K562 (cell line): ENCODE measurements at regions not wholly inside any gene's neighbourhood (a gene's known extent, or its start where the extent isn't known, plus 50 kb on each side); places are given as distances from the start of the nearest gene placed in this dataset.
A peak's percentile ranks its signal among the peaks of the same experiment; 100 is the strongest.

Experiments used
- ATAC-seq: fragments of 200-7000 bp; cut with Tn5 transposase; 3 replicates; pipeline ENCODE4 v1.9.1; 2020; ENCODE audit warnings: moderate library complexity
- BruUV-seq: library from RNA; stranded (reverse); fragments of 400-500 nt; replicated peaks from 2 replicates; lab custom pipeline; 2021; lab: Mats Ljungman, UMichigan
- CTCF ChIA-PET: fragments of 300-600 bp; formaldehyde crosslinking; extraction: SDS; loops from one replicate; lab custom pipeline; 2021; ENCODE audit warnings: low intra/inter-chr PET ratio; lab: Yijun Ruan, JAX
- POLR2A ChIA-PET: fragments of 300-600, 350-650 bp; sonication (Branson Sonifier 250); formaldehyde crosslinking; extraction: SDS; loops from one replicate; lab custom pipeline; 2021; ENCODE audit warnings: antibody characterized with exemption, inconsistent platforms; lab: Yijun Ruan, JAX
- DNase-seq, 4 experiments: peaks; one replicate each; pipeline versions ENCODE4 v3.0.0 to v3.0.0-alpha.2; 2011 to 2018; ENCODE audit warnings: low spot score in 3 of 4, mixed read lengths in 3 of 4; ENCODE audit errors: extremely low read depth in 1 of 4
- FAIRE-seq: peaks from 2 replicates; lab custom pipeline; 2011; peaks lifted over from hg19 to GRCh38; lab: Jason Lieb, UNC
- H2AFZ ChIP-seq: 2 replicates; pipeline ENCODE4 v1.6.0; 2011; ENCODE audit warnings: low read depth, low read length, control low read depth, inconsistent platforms
- H3K27ac ChIP-seq: fragments of 200-600 bp; 3 replicates; pipeline ENCODE4 v1.8.0; 2011; ENCODE audit warnings: low read depth, mild to moderate bottlenecking, control low read depth, inconsistent platforms, low read length, moderate library complexity, mixed read lengths; ENCODE audit errors: extremely low read depth
- H3K27me3 ChIP-seq, 2 experiments: fragments of 300-600 bp in 1 of 2; 2 replicates in 1 of 2; 3 replicates in 1 of 2; pipeline versions ENCODE4 v1.6.0 to v1.8.0; 2011; ENCODE audit warnings: inconsistent platforms in 2 of 2, low read length in 2 of 2, mild to moderate bottlenecking in 1 of 2, mixed read lengths in 1 of 2, moderate library complexity in 1 of 2; ENCODE audit not compliant: control insufficient read depth in 2 of 2, insufficient read depth in 2 of 2
- H3K36me3 ChIP-seq: fragments of 300-600 bp; 3 replicates; pipeline ENCODE4 v1.8.0; 2011; ENCODE audit warnings: mild to moderate bottlenecking, low read length, inconsistent platforms; ENCODE audit not compliant: control insufficient read depth, insufficient read depth
- H3K4me1 ChIP-seq, 2 experiments: fragments of 200-600 bp in 1 of 2; replicated peaks in 1 of 2; 2 replicates in 1 of 2; 3 replicates in 1 of 2; pipeline versions ENCODE4 v1.5.1 to v1.8.0; 2011; ENCODE audit warnings: inconsistent platforms in 2 of 2, low read length in 2 of 2, mild to moderate bottlenecking in 1 of 2, mixed read lengths in 1 of 2, moderate library complexity in 1 of 2; ENCODE audit not compliant: control insufficient read depth in 2 of 2, insufficient read depth in 2 of 2
- H3K4me2 ChIP-seq: 2 replicates; pipeline ENCODE4 v1.6.1; 2011; ENCODE audit warnings: low read length, control low read depth, inconsistent platforms, mixed read lengths; ENCODE audit not compliant: insufficient read depth
- H3K4me3 ChIP-seq: fragments of 200-600 bp; sonication (generic), shearing (Covaris generic); 2 replicates; pipeline ENCODE4 v1.5.1; 2016; ENCODE audit warnings: control low read depth, inconsistent platforms
- H3K79me2 ChIP-seq: fragments of 200-600 bp; 3 replicates; pipeline ENCODE4 v1.8.0; 2011; ENCODE audit warnings: low read length, inconsistent platforms; ENCODE audit not compliant: control insufficient read depth, insufficient read depth
- H3K9ac ChIP-seq, 2 experiments: 2 replicates each; pipeline versions ENCODE4 v1.6.0 to v1.6.1; 2011; ENCODE audit warnings: low read depth in 2 of 2, low read length in 2 of 2, control low read depth in 1 of 2, inconsistent platforms in 1 of 2, mild to moderate bottlenecking in 1 of 2, mixed read lengths in 1 of 2; ENCODE audit not compliant: insufficient read depth in 1 of 2
- H3K9me1 ChIP-seq: one replicate; pipeline ENCODE4 v1.6.0; 2011; ENCODE audit warnings: inconsistent platforms, mild to moderate bottlenecking, low read length, moderate library complexity; ENCODE audit not compliant: control insufficient read depth, insufficient read depth
- H3K9me3 ChIP-seq: replicated peaks from 2 replicates; pipeline ENCODE4 v1.5.1; 2011; ENCODE audit warnings: low read depth, low read length, inconsistent platforms; ENCODE audit not compliant: control insufficient read depth, insufficient read depth
- H4K20me1 ChIP-seq: replicated peaks from 2 replicates; pipeline ENCODE4 v1.6.1; 2011; ENCODE audit warnings: low read length, inconsistent platforms, mixed read lengths; ENCODE audit not compliant: control insufficient read depth, insufficient read depth
- C11orf30 ChIP-seq: fragments of 450-650 bp; IDR thresholded peaks from 2 replicates; pipeline ENCODE4 v1.6.1; 2016; ENCODE audit warnings: low read depth, mild to moderate bottlenecking
- EP300 ChIP-seq: IDR thresholded peaks from 2 replicates; pipeline ENCODE4 v1.6.1; 2012; ENCODE audit warnings: low read length, improper control_type of control experiment
- JUNB ChIP-seq: fragments of 450-650 bp; formaldehyde crosslinking; conservative IDR thresholded peaks from 2 replicates; pipeline ENCODE4 v1.4.0; 2020; ENCODE audit warnings: mild to moderate bottlenecking
- MAFF ChIP-seq: IDR thresholded peaks from 2 replicates; pipeline ENCODE4 v1.6.1; 2012; ENCODE audit warnings: low read length, improper control_type of control experiment
- MAFG ChIP-seq: fragments of 450-650 bp; conservative IDR thresholded peaks from 2 replicates; pipeline ENCODE4 v1.6.1; 2016; ENCODE audit warnings: missing genetic modification characterization, missing compliant biosample characterization
- MAFK ChIP-seq: IDR thresholded peaks from 2 replicates; pipeline ENCODE4 v1.6.1; 2011; ENCODE audit warnings: low read length, improper control_type of control experiment
- NFE2 ChIP-seq: IDR thresholded peaks from 2 replicates; pipeline ENCODE4 v1.6.1; 2014; ENCODE audit warnings: antibody characterized with exemption, low read depth
- NFE2L1 ChIP-seq: fragments of 450-650 bp; IDR thresholded peaks from 2 replicates; pipeline ENCODE4 v1.6.1; 2016; ENCODE audit warnings: missing genetic modification characterization, low read depth, mild to moderate bottlenecking, missing compliant biosample characterization, moderate library complexity, borderline replicate concordance
- ZNF316 ChIP-seq: fragments of 450-650 bp; IDR thresholded peaks from 2 replicates; pipeline ENCODE4 v1.6.1; 2016
- WGBS: fragments of 100-300 bp; shearing (Covaris generic); methylation state at CpG from one replicate; pipeline ENCODE4 v1.1.6; 2016; ENCODE audit warnings: low coverage, mixed read lengths; ENCODE audit not compliant: insufficient coverage; ENCODE audit errors: missing lambda C conversion rate; 5-methylcytosine and 5-hydroxymethylcytosine counted together
- in situ Hi-C: fragments of 300-500 bp; cut with MboI; formaldehyde crosslinking; loops from 4 replicates; pipeline ENCODE4 v1.15.0; 2018; ENCODE audit warnings: inconsistent platforms, mixed read lengths
- intact Hi-C: fragments of 100-400 bp; cut with micrococcal nuclease; formaldehyde crosslinking; loops from 2 replicates; pipeline ENCODE4 v1.14.2; 2022
- TF ChIP-seq, protein P1 (sequence below), 2 experiments: IDR thresholded peaks in 1 of 2; conservative IDR thresholded peaks in 1 of 2; 2 replicates each; pipeline ENCODE4 v1.6.1; 2016; ENCODE audit warnings: low read depth in 2 of 2, mild to moderate bottlenecking in 1 of 2, missing compliant biosample characterization in 1 of 2, missing genetic modification characterization in 1 of 2, moderate library complexity in 1 of 2

DNA sequence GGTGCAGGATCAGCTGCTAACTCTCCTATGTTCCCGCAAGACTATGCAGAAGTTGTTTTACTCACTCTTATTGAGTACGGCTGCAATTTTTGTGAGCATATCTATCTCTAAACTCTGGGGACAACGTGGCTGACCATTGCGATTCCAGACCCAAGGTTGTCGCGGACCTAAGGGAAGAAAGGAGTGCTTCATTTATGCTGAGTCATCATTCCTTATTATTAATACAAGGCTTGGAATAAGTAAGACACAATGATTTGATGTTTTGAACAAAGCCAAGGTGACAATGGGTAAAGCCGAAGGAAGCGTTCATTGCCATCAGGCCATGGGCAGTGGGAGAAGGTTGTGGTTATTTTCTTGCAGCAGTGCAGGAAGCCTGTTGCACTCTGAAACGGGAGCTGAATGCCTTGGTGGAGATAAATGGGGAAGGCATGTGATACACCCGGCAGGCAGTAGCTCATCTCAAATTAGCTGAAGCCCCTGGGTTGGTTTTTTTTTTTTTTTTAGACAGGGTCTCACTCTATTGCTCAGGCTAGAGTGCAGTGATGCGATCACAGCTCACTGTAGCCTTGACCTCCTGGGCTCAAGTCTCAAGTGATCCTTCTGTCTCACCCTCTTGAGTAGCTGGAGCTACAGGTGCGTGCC is 605.7 kb downstream of the TYW1 start:
- 4% methylated on average over 12 of the region's 12 CpGs for WGBS
- no peaks in the 10 kb centered on the region for H4K20me1 ChIP-seq
- no TSS peak for BruUV-seq
- intact Hi-C loops: no loop called here
- no peaks in the 10 kb centered on the region for H3K79me2 ChIP-seq
- ATAC-seq: no peak
- H3K4me2 ChIP-seq: no peak overlapping the region
- CTCF ChIA-PET: no interaction called here
- H3K27ac ChIP-seq: no peak overlapping the region
- no peaks in the 10 kb centered on the region for H3K9me3 ChIP-seq
- no peak for DNase-seq
- peak; percentile 55; the same call in 1 of the 2 replicates for TF ChIP-seq NFE2
- TF ChIP-seq, protein P1, sequence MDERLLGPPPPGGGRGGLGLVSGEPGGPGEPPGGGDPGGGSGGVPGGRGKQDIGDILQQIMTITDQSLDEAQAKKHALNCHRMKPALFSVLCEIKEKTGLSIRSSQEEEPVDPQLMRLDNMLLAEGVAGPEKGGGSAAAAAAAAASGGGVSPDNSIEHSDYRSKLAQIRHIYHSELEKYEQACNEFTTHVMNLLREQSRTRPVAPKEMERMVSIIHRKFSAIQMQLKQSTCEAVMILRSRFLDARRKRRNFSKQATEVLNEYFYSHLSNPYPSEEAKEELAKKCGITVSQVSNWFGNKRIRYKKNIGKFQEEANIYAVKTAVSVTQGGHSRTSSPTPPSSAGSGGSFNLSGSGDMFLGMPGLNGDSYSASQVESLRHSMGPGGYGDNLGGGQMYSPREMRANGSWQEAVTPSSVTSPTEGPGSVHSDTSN (CRISPR knock-in tag; IDR thresholded peaks at IDR 0.05; ENCODE audit: low read depth): no peak
- TF ChIP-seq, protein P1 (tag; conservative IDR thresholded peaks at IDR 0.05; ENCODE audit: low read depth): no peak
- peak; percentile 96 for TF ChIP-seq ZNF316
- TF ChIP-seq EP300: no peak
- TF ChIP-seq MAFK: peak; percentile 99
- peak; percentile 94 for TF ChIP-seq MAFG (tag)
- TF ChIP-seq NFE2L1 (tag): peak; percentile 45; the same call in 1 of the 2 replicates
- peak; percentile 89 for TF ChIP-seq C11orf30
- peak; percentile 98 for TF ChIP-seq MAFF
- TF ChIP-seq JUNB (CRISPR knock-in tag): no peak
- TF ChIP-seq, all 486 proteins: peak for 7
- Histone ChIP-seq H3K27me3 (peaks cover 3% of the 10 kb centered on the region in 2 experiments; a peak in 1 of 5 replicates), H2AFZ (no peak overlapping the region), H3K9me1 (no peaks in the 10 kb centered on the region), H3K9ac (no peak overlapping the region), H3K4me1 (no peaks in the 10 kb centered on the region), H3K4me3 (no peak overlapping the region), H3K36me3 (no peaks in the 10 kb centered on the region)
- POLR2A ChIA-PET: no interaction called here
- in situ Hi-C loops: no loop called here
- FAIRE-seq: no peak
